IMR-90 (cell line): ENCODE measurements at regions not wholly inside any gene's neighbourhood (a gene's known extent, or its start where the extent isn't known, plus 50 kb on each side); places are given as distances from the start of the nearest gene placed in this dataset.

Experiments
- ATAC-seq: fragments of 200-7000 bp; cut with Tn5 transposase; 2 replicates; pipeline ENCODE4 v1.9.1; 2020; ENCODE audit warnings: low read depth, mild to moderate bottlenecking, moderate library complexity
- BruUV-seq: library from RNA; stranded (reverse); fragments of 400-500 nt; replicated peaks from 2 replicates; lab custom pipeline; 2021; lab: Mats Ljungman, UMichigan
- CTCF ChIA-PET: fragments of 300-600 bp; formaldehyde crosslinking; extraction: SDS; loops from one replicate; lab custom pipeline; 2021; ENCODE audit warnings: antibody characterized with exemption; lab: Yijun Ruan, JAX
- POLR2A ChIA-PET: fragments of 300-600 bp; sonication (Branson Sonifier 250); formaldehyde crosslinking; loops from one replicate; lab custom pipeline; 2022; ENCODE audit warnings: antibody characterized with exemption; ENCODE audit not compliant: unreplicated experiment; lab: Charles Lee
- DNase-seq: peaks from one replicate; pipeline ENCODE4 v3.0.0; 2013
- H2AFZ ChIP-seq: replicated peaks from 2 replicates; pipeline ENCODE3; 2013; ENCODE audit warnings: low read length, mild to moderate bottlenecking; ENCODE audit not compliant: poor library complexity
- H2AK5ac ChIP-seq: 2 replicates; pipeline ENCODE4 v1.6.1; 2013; ENCODE audit warnings: low read depth, low read length, inconsistent platforms
- H2AK9ac ChIP-seq: replicated peaks from 2 replicates; pipeline ENCODE3; 2013; ENCODE audit warnings: mild to moderate bottlenecking, low read depth, low read length, moderate library complexity; ENCODE audit not compliant: poor library complexity
- H2BK120ac ChIP-seq: 2 replicates; pipeline ENCODE4 v1.6.1; 2013; ENCODE audit warnings: low read depth, low read length, inconsistent platforms
- H2BK15ac ChIP-seq: 3 replicates; pipeline ENCODE4 v1.6.1; 2013; ENCODE audit warnings: low read depth, low read length, inconsistent platforms
- H2BK20ac ChIP-seq: 2 replicates; pipeline ENCODE4 v1.6.1; 2013; ENCODE audit warnings: low read depth, mild to moderate bottlenecking, inconsistent platforms, low read length, moderate library complexity
- H2BK5ac ChIP-seq: 2 replicates; pipeline ENCODE4 v1.6.1; 2013; ENCODE audit warnings: mild to moderate bottlenecking, low read depth, low read length, inconsistent platforms; ENCODE audit not compliant: poor library complexity, severe bottlenecking
- H3K14ac ChIP-seq: replicated peaks from 2 replicates; pipeline ENCODE4 v1.6.1; 2013; ENCODE audit warnings: low read depth, low read length, inconsistent platforms
- H3K18ac ChIP-seq: 2 replicates; pipeline ENCODE4 v1.6.1; 2013; ENCODE audit warnings: low read depth, low read length, control low read depth
- H3K23ac ChIP-seq: 2 replicates; pipeline ENCODE4 v1.6.1; 2013; ENCODE audit warnings: low read depth, low read length, inconsistent platforms
- H3K27ac ChIP-seq: 2 replicates; pipeline ENCODE4 v1.5.1; 2013; ENCODE audit warnings: mild to moderate bottlenecking, control low read depth, low read length; ENCODE audit not compliant: insufficient read depth
- H3K27me3 ChIP-seq: 2 replicates; pipeline ENCODE4 v1.6.1; 2013; ENCODE audit warnings: low read length; ENCODE audit not compliant: control insufficient read depth, insufficient read depth
- H3K36me3 ChIP-seq: 2 replicates; pipeline ENCODE4 v1.6.1; 2013; ENCODE audit warnings: low read length, mixed read lengths; ENCODE audit not compliant: control insufficient read depth, insufficient read depth
- H3K4ac ChIP-seq: 2 replicates; pipeline ENCODE4 v1.6.1; 2013; ENCODE audit warnings: low read depth, low read length, inconsistent platforms
- H3K4me1 ChIP-seq: 2 replicates; pipeline ENCODE4 v1.6.1; 2013; ENCODE audit warnings: low read length, mixed read lengths; ENCODE audit not compliant: control insufficient read depth, insufficient read depth
- H3K4me2 ChIP-seq: 2 replicates; pipeline ENCODE4 v1.6.1; 2013; ENCODE audit warnings: low read depth, mild to moderate bottlenecking, control low read depth, low read length, moderate library complexity
- H3K4me3 ChIP-seq: 2 replicates; pipeline ENCODE4 v1.5.1; 2013; ENCODE audit warnings: low read depth, mild to moderate bottlenecking, control low read depth, low read length, moderate library complexity; ENCODE audit not compliant: insufficient read depth
- H3K56ac ChIP-seq: 2 replicates; pipeline ENCODE4 v1.6.1; 2013; ENCODE audit warnings: low read length, inconsistent platforms; ENCODE audit not compliant: insufficient read depth; ENCODE audit errors: extremely low read depth
- H3K79me1 ChIP-seq, 2 experiments: 2 replicates each; pipeline ENCODE4 v1.6.1; 2013; ENCODE audit warnings: low read length in 2 of 2, inconsistent platforms in 1 of 2, low read depth in 1 of 2
- H3K9ac ChIP-seq: 2 replicates; pipeline ENCODE4 v1.6.1; 2013; ENCODE audit warnings: low read depth, low read length, control low read depth
- H3K9me1 ChIP-seq: 2 replicates; pipeline ENCODE4 v1.6.1; 2013; ENCODE audit warnings: low read length, inconsistent platforms; ENCODE audit not compliant: insufficient read depth
- H3K9me3 ChIP-seq: 2 replicates; pipeline ENCODE4 v1.6.1; 2013; ENCODE audit warnings: low read length; ENCODE audit not compliant: control insufficient read depth, insufficient read depth
- H4K20me1 ChIP-seq: 2 replicates; pipeline ENCODE4 v1.6.1; 2013; ENCODE audit warnings: low read length, inconsistent platforms; ENCODE audit not compliant: insufficient read depth
- H4K5ac ChIP-seq: 2 replicates; pipeline ENCODE4 v1.6.1; 2013; ENCODE audit warnings: mild to moderate bottlenecking, low read depth, low read length, control low read depth
- H4K8ac ChIP-seq, 2 experiments: 2 replicates each; pipeline ENCODE4 v1.6.1; 2013; ENCODE audit warnings: low read depth in 2 of 2, low read length in 2 of 2, control low read depth in 1 of 2, inconsistent platforms in 1 of 2
- H4K91ac ChIP-seq: 2 replicates; pipeline ENCODE4 v1.6.1; 2013; ENCODE audit warnings: low read depth, low read length, inconsistent platforms; ENCODE audit not compliant: insufficient read depth
- CHD1 ChIP-seq: IDR thresholded peaks from 2 replicates; pipeline ENCODE4 v1.6.1; 2012; ENCODE audit warnings: low read depth, low read length, improper control_type of control experiment
- RFX5 ChIP-seq: IDR thresholded peaks from 2 replicates; pipeline ENCODE4 v1.8.0; 2012; ENCODE audit warnings: low read depth, mild to moderate bottlenecking, low read length, moderate library complexity
- SMC3 ChIP-seq: fragments of 150-350 bp; IDR thresholded peaks from 2 replicates; pipeline ENCODE4 v1.6.1; 2016; ENCODE audit warnings: low read depth, mild to moderate bottlenecking, antibody characterized with exemption, low read length, moderate library complexity
- USF2 ChIP-seq: fragments of 150-350 bp; IDR thresholded peaks from 2 replicates; pipeline ENCODE4 v1.6.1; 2017; ENCODE audit warnings: mild to moderate bottlenecking, antibody characterized with exemption, low read length, low read depth
- WGBS, 2 experiments: methylation state at CpG; one replicate each; pipeline versions ENCODE4 v1.1.5 to v1.1.7; 2013; ENCODE audit warnings: missing lambda C conversion rate in 2 of 2; ENCODE audit not compliant: insufficient read length in 1 of 2; ENCODE audit errors: extremely low coverage in 2 of 2; 5-methylcytosine and 5-hydroxymethylcytosine counted together
- dilution Hi-C: fragments of 300-500 bp; cut with HindIII; formaldehyde crosslinking; loops from one replicate; pipeline ENCODE4 v1.14.3; 2018; ENCODE audit warnings: low sequenced_read_pairs; ENCODE audit not compliant: unreplicated experiment
- in situ Hi-C: fragments of 300-500 bp; cut with MboI; formaldehyde crosslinking; loops from 3 replicates; pipeline ENCODE4 v1.14.3; 2019; ENCODE audit warnings: low sequenced_read_pairs, inconsistent platforms, mixed read lengths
- intact Hi-C: fragments of 100-400 bp; cut with micrococcal nuclease; formaldehyde crosslinking; loops from 2 replicates; pipeline ENCODE4 v1.10.0; 2022

- H4K8ac ChIP-seq, result no peak overlapping the region
- H3K36me3 ChIP-seq, result no peaks in the 10 kb centered on the region
- no peak overlapping the region for H3K4me3 ChIP-seq
- no peak overlapping the region for H2AK5ac ChIP-seq
- H3K4me1 ChIP-seq, result no peaks in the 10 kb centered on the region
- no peak overlapping the region for H3K9ac ChIP-seq
- H3K9me3 ChIP-seq, result no peaks in the 10 kb centered on the region
- H2BK15ac ChIP-seq, result no peak overlapping the region
- H4K91ac ChIP-seq, result no peak overlapping the region
- H3K27me3 ChIP-seq, result peaks cover 13% of the 10 kb centered on the region
- TF ChIP-seq RFX5 (no peak), USF2 (no peak), SMC3 (no peak), CHD1 (no peak)
- no peak overlapping the region for H3K18ac ChIP-seq
- ATAC-seq, result no peak
- H2AK9ac ChIP-seq, result no peak overlapping the region
- H3K4me2 ChIP-seq, result no peak overlapping the region
- dilution Hi-C loops, result no loop called here
- no peak for DNase-seq
- H3K27ac ChIP-seq, result no peak overlapping the region
- no CpG with 5 or more reads among the region's 2 CpGs for WGBS, 2 experiments
- intact Hi-C loops, result no loop called here
- BruUV-seq, result no TSS peak
- H3K9me1 ChIP-seq, result no peaks in the 10 kb centered on the region
- H4K5ac ChIP-seq, result no peak overlapping the region
- ChIA-PET POLR2A (no interaction called here), CTCF (no interaction called here)
- no peak overlapping the region for H2BK20ac ChIP-seq
- H2BK120ac ChIP-seq, result no peak overlapping the region
- no peak overlapping the region for H3K4ac ChIP-seq
- H3K56ac ChIP-seq, result no peak overlapping the region
- no peak overlapping the region for H3K14ac ChIP-seq
- H2AFZ ChIP-seq, result no peak overlapping the region
- H2BK5ac ChIP-seq, result no peak overlapping the region
- H3K23ac ChIP-seq, result no peak overlapping the region
- in situ Hi-C loops, result no loop called here
- no peaks in the 10 kb centered on the region for H4K20me1 ChIP-seq
- no peaks in the 10 kb centered on the region for H3K79me1 ChIP-seq
Observed at GRCh38 chr4:152175586-152175985, 360.3 kb downstream of the FBXW7 start.
